ENCODE measurements at regions not wholly inside any gene's neighbourhood (a gene's known extent, or its start where the extent isn't known, plus 50 kb on each side); places are given as distances from the start of the nearest gene placed in this dataset.

- Histone ChIP-seq H3K27me3 (ENCODE audit: control insufficient read depth in 2 of 2, insufficient read depth in 2 of 2, low read length in 2 of 2) (peaks cover 0 to 3% of the 10 kb centered on the region in 2 donors), H3K4me1 (ENCODE audit: control insufficient read depth in 1 of 2, insufficient read depth in 2 of 2, low read length in 2 of 2) (no peaks in the 10 kb centered on the region), H3K27ac (ENCODE audit: low read depth in 1 of 2, low read length in 2 of 2) (no peak overlapping the region), H2AFZ (ENCODE audit: insufficient read depth, low read depth, low read length, poor library complexity, severe bottlenecking) (no peak overlapping the region), H3K79me2 (ENCODE audit: insufficient read depth, low read length) (no peaks in the 10 kb centered on the region), H3K36me3 (replicated peaks in 1 of 2; ENCODE audit: control insufficient read depth in 1 of 2, insufficient read depth in 2 of 2, low read length in 2 of 2) (no peaks in the 10 kb centered on the region), H3K4me3 (replicated peaks in 1 of 3; ENCODE audit: low read depth in 2 of 3, low read length in 3 of 3) (no peak overlapping the region), H4K20me1 (ENCODE audit: insufficient read depth, low read length) (no peaks in the 10 kb centered on the region), H3K9ac (ENCODE audit: insufficient read depth, low read length, poor library complexity, severe bottlenecking) (no peak overlapping the region), H3K9me3 (replicated peaks in 1 of 2; ENCODE audit: control insufficient read depth in 1 of 2, insufficient read depth in 1 of 2, low read length in 2 of 2) (peaks cover 0 to 3% of the 10 kb centered on the region in 2 donors), H3K4me2 (replicated peaks; ENCODE audit: extremely low read depth, low read length, poor library complexity, severe bottlenecking) (no peak overlapping the region)
- Mint-ChIP-seq H3K4me1 (no peaks in the 10 kb centered on the region), H3K4me3 (no peak overlapping the region), H3K27ac (no peak overlapping the region), H3K36me3 (no peaks in the 10 kb centered on the region), H3K27me3 (ENCODE audit: low read depth in 3 of 3) (peaks cover 1 to 3% (median 2%) of the 10 kb centered on the region in 3 donors), H3K9me3 (peaks cover 0 to 2% (median 0%) of the 10 kb centered on the region in 7 donors)
- WGBS (ENCODE audit: insufficient coverage) = 100% methylated on average over 1 of the region's 3 CpGs
- DNase-seq = no peak
- intact Hi-C loops (cut with micrococcal nuclease) = loop anchor here in 1 of 2 donors (10.0 kb wide), 1 partner anchor 194 kb away; no protein-coding TSS in a partner anchor
- no peak for TF ChIP-seq CTCF (IDR thresholded peaks at IDR 0.05)
These were observed 61.4 kb downstream of the CCDC54 start for GRCh38 chr3:107438671-107439070.

GRCh38 chr3:107441617-107442016 is 64.4 kb downstream of the CCDC54 start:
- TF ChIP-seq CTCF (IDR thresholded peaks at IDR 0.05) = no peak
- WGBS (ENCODE audit: insufficient coverage) = 94% methylated on average over 6 of the region's 6 CpGs
- Mint-ChIP-seq H3K4me1 (no peaks in the 10 kb centered on the region), H3K9me3 (peaks cover 0 to 2% (median 0%) of the 10 kb centered on the region in 7 donors), H3K4me3 (no peak overlapping the region), H3K36me3 (no peaks in the 10 kb centered on the region), H3K27ac (no peak overlapping the region), H3K27me3 (ENCODE audit: low read depth in 3 of 3) (peaks cover 0 to 2% (median 0%) of the 10 kb centered on the region in 3 donors)
- Histone ChIP-seq H2AFZ (ENCODE audit: insufficient read depth, low read depth, low read length, poor library complexity, severe bottlenecking) (no peak overlapping the region), H3K27ac (ENCODE audit: low read depth in 1 of 2, low read length in 2 of 2) (no peak overlapping the region), H3K9ac (ENCODE audit: insufficient read depth, low read length, poor library complexity, severe bottlenecking) (no peak overlapping the region), H3K27me3 (ENCODE audit: control insufficient read depth in 2 of 2, insufficient read depth in 2 of 2, low read length in 2 of 2) (no peaks in the 10 kb centered on the region), H3K9me3 (replicated peaks in 1 of 2; ENCODE audit: control insufficient read depth in 1 of 2, insufficient read depth in 1 of 2, low read length in 2 of 2) (peaks cover 0 to 3% of the 10 kb centered on the region in 2 donors), H3K4me2 (replicated peaks; ENCODE audit: extremely low read depth, low read length, poor library complexity, severe bottlenecking) (no peak overlapping the region), H3K36me3 (replicated peaks in 1 of 2; ENCODE audit: control insufficient read depth in 1 of 2, insufficient read depth in 2 of 2, low read length in 2 of 2) (no peaks in the 10 kb centered on the region), H3K4me1 (ENCODE audit: control insufficient read depth in 1 of 2, insufficient read depth in 2 of 2, low read length in 2 of 2) (no peaks in the 10 kb centered on the region), H3K79me2 (ENCODE audit: insufficient read depth, low read length) (no peaks in the 10 kb centered on the region), H4K20me1 (ENCODE audit: insufficient read depth, low read length) (no peaks in the 10 kb centered on the region), H3K4me3 (replicated peaks in 1 of 3; ENCODE audit: low read depth in 2 of 3, low read length in 3 of 3) (no peak overlapping the region)
- DNase-seq = no peak
- intact Hi-C loops (cut with micrococcal nuclease) = no loop called here
